K562 (cell line): ENCODE measurements at regions not wholly inside any gene's neighbourhood (a gene's known extent, or its start where the extent isn't known, plus 50 kb on each side); places are given as distances from the start of the nearest gene placed in this dataset.

Experiments
- ATAC-seq: fragments of 200-7000 bp; cut with Tn5 transposase; 3 replicates; pipeline ENCODE4 v1.9.1; 2020; ENCODE audit warnings: moderate library complexity
- BruUV-seq: library from RNA; stranded (reverse); fragments of 400-500 nt; replicated peaks from 2 replicates; lab custom pipeline; 2021; lab: Mats Ljungman, UMichigan
- CTCF ChIA-PET: fragments of 300-600 bp; formaldehyde crosslinking; extraction: SDS; loops from one replicate; lab custom pipeline; 2021; ENCODE audit warnings: low intra/inter-chr PET ratio; lab: Yijun Ruan, JAX
- POLR2A ChIA-PET: fragments of 300-600, 350-650 bp; sonication (Branson Sonifier 250); formaldehyde crosslinking; extraction: SDS; loops from one replicate; lab custom pipeline; 2021; ENCODE audit warnings: antibody characterized with exemption, inconsistent platforms; lab: Yijun Ruan, JAX
- DNase-seq, 4 experiments: peaks; one replicate each; pipeline versions ENCODE4 v3.0.0 to v3.0.0-alpha.2; 2011 to 2018; ENCODE audit warnings: low spot score in 3 of 4, mixed read lengths in 3 of 4; ENCODE audit errors: extremely low read depth in 1 of 4
- FAIRE-seq: peaks from 2 replicates; lab custom pipeline; 2011; peaks lifted over from hg19 to GRCh38; lab: Jason Lieb, UNC
- H2AFZ ChIP-seq: 2 replicates; pipeline ENCODE4 v1.6.0; 2011; ENCODE audit warnings: low read depth, low read length, control low read depth, inconsistent platforms
- H3K27ac ChIP-seq: fragments of 200-600 bp; 3 replicates; pipeline ENCODE4 v1.8.0; 2011; ENCODE audit warnings: low read depth, mild to moderate bottlenecking, control low read depth, inconsistent platforms, low read length, moderate library complexity, mixed read lengths; ENCODE audit errors: extremely low read depth
- H3K27me3 ChIP-seq, 2 experiments: fragments of 300-600 bp in 1 of 2; 2 replicates in 1 of 2; 3 replicates in 1 of 2; pipeline versions ENCODE4 v1.6.0 to v1.8.0; 2011; ENCODE audit warnings: inconsistent platforms in 2 of 2, low read length in 2 of 2, mild to moderate bottlenecking in 1 of 2, mixed read lengths in 1 of 2, moderate library complexity in 1 of 2; ENCODE audit not compliant: control insufficient read depth in 2 of 2, insufficient read depth in 2 of 2
- H3K36me3 ChIP-seq: fragments of 300-600 bp; 3 replicates; pipeline ENCODE4 v1.8.0; 2011; ENCODE audit warnings: mild to moderate bottlenecking, low read length, inconsistent platforms; ENCODE audit not compliant: control insufficient read depth, insufficient read depth
- H3K4me1 ChIP-seq, 2 experiments: fragments of 200-600 bp in 1 of 2; replicated peaks in 1 of 2; 2 replicates in 1 of 2; 3 replicates in 1 of 2; pipeline versions ENCODE4 v1.5.1 to v1.8.0; 2011; ENCODE audit warnings: inconsistent platforms in 2 of 2, low read length in 2 of 2, mild to moderate bottlenecking in 1 of 2, mixed read lengths in 1 of 2, moderate library complexity in 1 of 2; ENCODE audit not compliant: control insufficient read depth in 2 of 2, insufficient read depth in 2 of 2
- H3K4me2 ChIP-seq: 2 replicates; pipeline ENCODE4 v1.6.1; 2011; ENCODE audit warnings: low read length, control low read depth, inconsistent platforms, mixed read lengths; ENCODE audit not compliant: insufficient read depth
- H3K4me3 ChIP-seq: fragments of 200-600 bp; sonication (generic), shearing (Covaris generic); 2 replicates; pipeline ENCODE4 v1.5.1; 2016; ENCODE audit warnings: control low read depth, inconsistent platforms
- H3K79me2 ChIP-seq: fragments of 200-600 bp; 3 replicates; pipeline ENCODE4 v1.8.0; 2011; ENCODE audit warnings: low read length, inconsistent platforms; ENCODE audit not compliant: control insufficient read depth, insufficient read depth
- H3K9ac ChIP-seq, 2 experiments: 2 replicates each; pipeline versions ENCODE4 v1.6.0 to v1.6.1; 2011; ENCODE audit warnings: low read depth in 2 of 2, low read length in 2 of 2, control low read depth in 1 of 2, inconsistent platforms in 1 of 2, mild to moderate bottlenecking in 1 of 2, mixed read lengths in 1 of 2; ENCODE audit not compliant: insufficient read depth in 1 of 2
- H3K9me1 ChIP-seq: one replicate; pipeline ENCODE4 v1.6.0; 2011; ENCODE audit warnings: inconsistent platforms, mild to moderate bottlenecking, low read length, moderate library complexity; ENCODE audit not compliant: control insufficient read depth, insufficient read depth
- H3K9me3 ChIP-seq: replicated peaks from 2 replicates; pipeline ENCODE4 v1.5.1; 2011; ENCODE audit warnings: low read depth, low read length, inconsistent platforms; ENCODE audit not compliant: control insufficient read depth, insufficient read depth
- H4K20me1 ChIP-seq: replicated peaks from 2 replicates; pipeline ENCODE4 v1.6.1; 2011; ENCODE audit warnings: low read length, inconsistent platforms, mixed read lengths; ENCODE audit not compliant: control insufficient read depth, insufficient read depth
- C11orf30 ChIP-seq: fragments of 450-650 bp; IDR thresholded peaks from 2 replicates; pipeline ENCODE4 v1.6.1; 2016; ENCODE audit warnings: low read depth, mild to moderate bottlenecking
- CHD2 ChIP-seq: IDR thresholded peaks from 2 replicates; pipeline ENCODE4 v1.6.1; 2011; ENCODE audit warnings: low read depth, low read length
- CREM ChIP-seq: IDR thresholded peaks from 2 replicates; pipeline ENCODE4 v1.6.1; 2014; ENCODE audit warnings: antibody characterized with exemption, low read depth
- DLX4 ChIP-seq: fragments of 250-450 bp; sonication (Bioruptor Pico); IDR thresholded peaks from 2 replicates; pipeline ENCODE4 v1.6.1; 2021; ENCODE audit warnings: mild to moderate bottlenecking
- ETS1 ChIP-seq: conservative IDR thresholded peaks from 2 replicates; pipeline ENCODE4 v1.6.1; 2011; ENCODE audit warnings: low read depth, mild to moderate bottlenecking, low read length; ENCODE audit not compliant: control insufficient read depth
- FOXJ2 ChIP-seq: fragments of 200-800 bp; sonication (Bioruptor generic); IDR thresholded peaks from 2 replicates; pipeline ENCODE4 v1.6.1; 2016; ENCODE audit warnings: missing genetic modification characterization, missing compliant biosample characterization
- GABPB1 ChIP-seq: sonication (generic); formaldehyde crosslinking; IDR thresholded peaks from 2 replicates; pipeline ENCODE4 v1.8.0; 2022; ENCODE audit warnings: mild to moderate bottlenecking, missing genetic modification reagents
- HES1 ChIP-seq: fragments of 450-650 bp; IDR thresholded peaks from 2 replicates; pipeline ENCODE4 v1.6.1; 2016; ENCODE audit warnings: low read depth, mild to moderate bottlenecking, moderate library complexity
- L3MBTL2 ChIP-seq: fragments of 450-650 bp; IDR thresholded peaks from 2 replicates; pipeline ENCODE4 v1.6.1; 2016; ENCODE audit warnings: mild to moderate bottlenecking, moderate library complexity
- MAFF ChIP-seq: IDR thresholded peaks from 2 replicates; pipeline ENCODE4 v1.6.1; 2012; ENCODE audit warnings: low read length, improper control_type of control experiment
- NCOA6 ChIP-seq: fragments of 450-650 bp; IDR thresholded peaks from 2 replicates; pipeline ENCODE4 v1.6.1; 2017; ENCODE audit warnings: mild to moderate bottlenecking
- PATZ1 ChIP-seq: fragments of 250-450 bp; sonication (Bioruptor Pico); IDR thresholded peaks from 2 replicates; pipeline ENCODE4 v1.5.0; 2020; ENCODE audit warnings: mild to moderate bottlenecking, borderline replicate concordance
- PKNOX1 ChIP-seq: fragments of 450-650 bp; IDR thresholded peaks from 2 replicates; pipeline ENCODE4 v1.6.1; 2016
- POLR2AphosphoS2 ChIP-seq: IDR thresholded peaks from 2 replicates; pipeline ENCODE4 v1.6.1; 2012; ENCODE audit warnings: low read length, improper control_type of control experiment
- PURB ChIP-seq: sonication (generic); formaldehyde crosslinking; IDR thresholded peaks from 2 replicates; pipeline ENCODE4 v1.9.0; 2021; ENCODE audit warnings: low read depth, mild to moderate bottlenecking, missing genetic modification reagents
- RBM17 ChIP-seq: fragments of 200-400 bp; formaldehyde crosslinking; IDR thresholded peaks from 2 replicates; pipeline ENCODE4 v1.6.1; 2017; ENCODE audit warnings: low read depth, mild to moderate bottlenecking, low read length, borderline replicate concordance
- RUNX1 ChIP-seq: sonication (generic); IDR thresholded peaks from 2 replicates; pipeline ENCODE4 v1.6.1; 2016; ENCODE audit warnings: antibody characterized with exemption, low read depth
- SMARCE1 ChIP-seq: fragments of 450-650 bp; IDR thresholded peaks from 2 replicates; pipeline ENCODE4 v1.7.1; 2016; ENCODE audit warnings: mild to moderate bottlenecking
- SNRNP70 ChIP-seq: fragments of 200-400 bp; formaldehyde crosslinking; optimal IDR thresholded peaks from 2 replicates; pipeline ENCODE3; 2017; ENCODE audit warnings: low read depth, low read length
- ZFPM2 ChIP-seq: fragments of 250-450 bp; sonication (Bioruptor Pico); IDR thresholded peaks from 2 replicates; pipeline ENCODE4 v1.5.1; 2022; ENCODE audit warnings: mild to moderate bottlenecking
- ZNF408 ChIP-seq: fragments of 250-450 bp; sonication (Bioruptor Pico); IDR thresholded peaks from 2 replicates; pipeline ENCODE4 v1.4.0; 2020; ENCODE audit warnings: low read depth, mild to moderate bottlenecking, moderate library complexity
- ZNF766 ChIP-seq: fragments of 200-800 bp; sonication (Bioruptor generic); conservative IDR thresholded peaks from 2 replicates; pipeline ENCODE4 v1.6.1; 2016; ENCODE audit warnings: missing genetic modification characterization, missing compliant biosample characterization
- WGBS: fragments of 100-300 bp; shearing (Covaris generic); methylation state at CpG from one replicate; pipeline ENCODE4 v1.1.6; 2016; ENCODE audit warnings: low coverage, mixed read lengths; ENCODE audit not compliant: insufficient coverage; ENCODE audit errors: missing lambda C conversion rate; 5-methylcytosine and 5-hydroxymethylcytosine counted together
- in situ Hi-C: fragments of 300-500 bp; cut with MboI; formaldehyde crosslinking; loops from 4 replicates; pipeline ENCODE4 v1.15.0; 2018; ENCODE audit warnings: inconsistent platforms, mixed read lengths
- intact Hi-C: fragments of 100-400 bp; cut with micrococcal nuclease; formaldehyde crosslinking; loops from 2 replicates; pipeline ENCODE4 v1.14.2; 2022

GRCh38 chr6:86508230-86508629 is 429.1 kb upstream of the HTR1E start:
- ATAC-seq: no peak
- no peak overlapping the region for H2AFZ ChIP-seq
- H3K27ac ChIP-seq: no peak overlapping the region
- no peaks in the 10 kb centered on the region for H3K4me1 ChIP-seq
- WGBS: 0% methylated on average over 3 of the region's 3 CpGs
- H3K4me3 ChIP-seq: no peak overlapping the region
- no peak for DNase-seq
- intact Hi-C loops (no loop called here), in situ Hi-C loops (no loop called here)
- ChIA-PET CTCF (no interaction called here), POLR2A (no interaction called here)
- H3K9ac ChIP-seq: no peak overlapping the region
- H3K9me3 ChIP-seq: no peaks in the 10 kb centered on the region
- no peak overlapping the region for H3K4me2 ChIP-seq
- no TSS peak for BruUV-seq
- no peaks in the 10 kb centered on the region for H3K36me3 ChIP-seq
- no peaks in the 10 kb centered on the region for H3K27me3 ChIP-seq
- no peaks in the 10 kb centered on the region for H3K79me2 ChIP-seq
- H4K20me1 ChIP-seq: no peaks in the 10 kb centered on the region
- no peaks in the 10 kb centered on the region for H3K9me1 ChIP-seq
- FAIRE-seq: no peak
- TF ChIP-seq FOXJ2 (tag) (no peak), DLX4 (CRISPR knock-in tag) (no peak), POLR2AphosphoS2 (no peak), L3MBTL2 (no peak), SNRNP70 (no peak), PATZ1 (CRISPR knock-in tag) (no peak), CHD2 (no peak), RBM17 (no peak), MAFF (peak; percentile 5; the same call in 1 of the 2 replicates), SMARCE1 (no peak), ETS1 (no peak), PKNOX1 (no peak), PURB (no peak), HES1 (no peak), CREM (no peak), GABPB1 (CRISPR knock-in tag) (no peak), C11orf30 (peak; percentile 38; the same call in 1 of the 2 replicates), ZNF408 (no peak), RUNX1 (no peak), ZNF766 (CRISPR knock-in tag) (no peak), NCOA6 (no peak), ZFPM2 (CRISPR knock-in tag) (no peak)
